K562 (cell line): ENCODE measurements at regions not wholly inside any gene's neighbourhood (a gene's known extent, or its start where the extent isn't known, plus 50 kb on each side); places are given as distances from the start of the nearest gene placed in this dataset.

Experiments used
- ATAC-seq: fragments of 200-7000 bp; cut with Tn5 transposase; 3 replicates; pipeline ENCODE4 v1.9.1; 2020; ENCODE audit warnings: moderate library complexity
- BruUV-seq: library from RNA; stranded (reverse); fragments of 400-500 nt; replicated peaks from 2 replicates; lab custom pipeline; 2021; lab: Mats Ljungman, UMichigan
- CTCF ChIA-PET: fragments of 300-600 bp; formaldehyde crosslinking; extraction: SDS; loops from one replicate; lab custom pipeline; 2021; ENCODE audit warnings: low intra/inter-chr PET ratio; lab: Yijun Ruan, JAX
- POLR2A ChIA-PET: fragments of 300-600, 350-650 bp; sonication (Branson Sonifier 250); formaldehyde crosslinking; extraction: SDS; loops from one replicate; lab custom pipeline; 2021; ENCODE audit warnings: antibody characterized with exemption, inconsistent platforms; lab: Yijun Ruan, JAX
- DNase-seq, 4 experiments: peaks; one replicate each; pipeline versions ENCODE4 v3.0.0 to v3.0.0-alpha.2; 2011 to 2018; ENCODE audit warnings: low spot score in 3 of 4, mixed read lengths in 3 of 4; ENCODE audit errors: extremely low read depth in 1 of 4
- FAIRE-seq: peaks from 2 replicates; lab custom pipeline; 2011; peaks lifted over from hg19 to GRCh38; lab: Jason Lieb, UNC
- H2AFZ ChIP-seq: 2 replicates; pipeline ENCODE4 v1.6.0; 2011; ENCODE audit warnings: low read depth, low read length, control low read depth, inconsistent platforms
- H3K27ac ChIP-seq: fragments of 200-600 bp; 3 replicates; pipeline ENCODE4 v1.8.0; 2011; ENCODE audit warnings: low read depth, mild to moderate bottlenecking, control low read depth, inconsistent platforms, low read length, moderate library complexity, mixed read lengths; ENCODE audit errors: extremely low read depth
- H3K27me3 ChIP-seq, 2 experiments: fragments of 300-600 bp in 1 of 2; 2 replicates in 1 of 2; 3 replicates in 1 of 2; pipeline versions ENCODE4 v1.6.0 to v1.8.0; 2011; ENCODE audit warnings: inconsistent platforms in 2 of 2, low read length in 2 of 2, mild to moderate bottlenecking in 1 of 2, mixed read lengths in 1 of 2, moderate library complexity in 1 of 2; ENCODE audit not compliant: control insufficient read depth in 2 of 2, insufficient read depth in 2 of 2
- H3K36me3 ChIP-seq: fragments of 300-600 bp; 3 replicates; pipeline ENCODE4 v1.8.0; 2011; ENCODE audit warnings: mild to moderate bottlenecking, low read length, inconsistent platforms; ENCODE audit not compliant: control insufficient read depth, insufficient read depth
- H3K4me1 ChIP-seq, 2 experiments: fragments of 200-600 bp in 1 of 2; replicated peaks in 1 of 2; 2 replicates in 1 of 2; 3 replicates in 1 of 2; pipeline versions ENCODE4 v1.5.1 to v1.8.0; 2011; ENCODE audit warnings: inconsistent platforms in 2 of 2, low read length in 2 of 2, mild to moderate bottlenecking in 1 of 2, mixed read lengths in 1 of 2, moderate library complexity in 1 of 2; ENCODE audit not compliant: control insufficient read depth in 2 of 2, insufficient read depth in 2 of 2
- H3K4me2 ChIP-seq: 2 replicates; pipeline ENCODE4 v1.6.1; 2011; ENCODE audit warnings: low read length, control low read depth, inconsistent platforms, mixed read lengths; ENCODE audit not compliant: insufficient read depth
- H3K4me3 ChIP-seq: fragments of 200-600 bp; sonication (generic), shearing (Covaris generic); 2 replicates; pipeline ENCODE4 v1.5.1; 2016; ENCODE audit warnings: control low read depth, inconsistent platforms
- H3K79me2 ChIP-seq: fragments of 200-600 bp; 3 replicates; pipeline ENCODE4 v1.8.0; 2011; ENCODE audit warnings: low read length, inconsistent platforms; ENCODE audit not compliant: control insufficient read depth, insufficient read depth
- H3K9ac ChIP-seq, 2 experiments: 2 replicates each; pipeline versions ENCODE4 v1.6.0 to v1.6.1; 2011; ENCODE audit warnings: low read depth in 2 of 2, low read length in 2 of 2, control low read depth in 1 of 2, inconsistent platforms in 1 of 2, mild to moderate bottlenecking in 1 of 2, mixed read lengths in 1 of 2; ENCODE audit not compliant: insufficient read depth in 1 of 2
- H3K9me1 ChIP-seq: one replicate; pipeline ENCODE4 v1.6.0; 2011; ENCODE audit warnings: inconsistent platforms, mild to moderate bottlenecking, low read length, moderate library complexity; ENCODE audit not compliant: control insufficient read depth, insufficient read depth
- H3K9me3 ChIP-seq: replicated peaks from 2 replicates; pipeline ENCODE4 v1.5.1; 2011; ENCODE audit warnings: low read depth, low read length, inconsistent platforms; ENCODE audit not compliant: control insufficient read depth, insufficient read depth
- H4K20me1 ChIP-seq: replicated peaks from 2 replicates; pipeline ENCODE4 v1.6.1; 2011; ENCODE audit warnings: low read length, inconsistent platforms, mixed read lengths; ENCODE audit not compliant: control insufficient read depth, insufficient read depth
- CHCHD3 ChIP-seq: fragments of 250-450 bp; sonication (Bioruptor Pico); IDR thresholded peaks from 2 replicates; pipeline ENCODE4 v2.1.2; 2022; ENCODE audit warnings: mild to moderate bottlenecking
- ETS2 ChIP-seq: IDR thresholded peaks from 2 replicates; pipeline ENCODE4 v1.6.1; 2016; ENCODE audit warnings: borderline replicate concordance, missing genetic modification characterization, mild to moderate bottlenecking, moderate library complexity, missing compliant biosample characterization; ENCODE audit not compliant: poor library complexity, severe bottlenecking
- MCM2 ChIP-seq: fragments of 450-650 bp; IDR thresholded peaks from 2 replicates; pipeline ENCODE4 v1.6.1; 2017; ENCODE audit warnings: low read depth, mild to moderate bottlenecking
- MCM7 ChIP-seq, 2 experiments: fragments of 450-650 bp; IDR thresholded peaks; 2 replicates each; pipeline ENCODE4 v1.6.1; 2016 to 2018
- MEF2A ChIP-seq: IDR thresholded peaks from 2 replicates; pipeline ENCODE4 v1.6.1; 2011; ENCODE audit warnings: low read depth, mild to moderate bottlenecking, low read length, moderate library complexity; ENCODE audit not compliant: control insufficient read depth
- MEIS2 ChIP-seq: fragments of 450-650 bp; IDR thresholded peaks from 2 replicates; pipeline ENCODE4 v1.6.1; 2014; ENCODE audit warnings: mild to moderate bottlenecking; ENCODE audit not compliant: partially characterized antibody
- NFE2L1 ChIP-seq: fragments of 450-650 bp; IDR thresholded peaks from 2 replicates; pipeline ENCODE4 v1.6.1; 2016; ENCODE audit warnings: missing genetic modification characterization, low read depth, mild to moderate bottlenecking, missing compliant biosample characterization, moderate library complexity, borderline replicate concordance
- SIN3B ChIP-seq: fragments of 450-650 bp; IDR thresholded peaks from 2 replicates; pipeline ENCODE4 v1.6.1; 2017; ENCODE audit warnings: low read depth, mild to moderate bottlenecking, moderate library complexity
- SLC30A9 ChIP-seq: fragments of 250-450 bp; sonication (Bioruptor Pico); IDR thresholded peaks from 2 replicates; pipeline ENCODE4 v1.8.0; 2022; ENCODE audit warnings: mild to moderate bottlenecking, moderate library complexity
- SREBF2 ChIP-seq: sonication (generic); formaldehyde crosslinking; IDR thresholded peaks from 2 replicates; pipeline ENCODE4 v1.4.0; 2020; ENCODE audit warnings: mild to moderate bottlenecking, missing genetic modification reagents
- SRF ChIP-seq, 2 experiments: fragments of 250-450, 450-650 bp in 1 of 2; sonication (Bioruptor Pico) in 1 of 2; sonication (generic) in 1 of 2; formaldehyde crosslinking; IDR thresholded peaks; 2 replicates each; pipeline versions ENCODE4 v1.5.0 to v1.5.1; 2020 to 2022; ENCODE audit warnings: mild to moderate bottlenecking in 1 of 2, missing genetic modification reagents in 1 of 2
- SUPT5H ChIP-seq: fragments of 450-650 bp; IDR thresholded peaks from 2 replicates; pipeline ENCODE4 v1.6.1; 2016
- ZMIZ1 ChIP-seq, 2 experiments: fragments of 150-350 bp in 1 of 2; IDR thresholded peaks; 2 replicates each; pipeline ENCODE4 v1.6.1; 2012 to 2016; ENCODE audit warnings: low read depth in 2 of 2, low read length in 2 of 2, mild to moderate bottlenecking in 1 of 2, moderate library complexity in 1 of 2
- ZNF12 ChIP-seq: sonication (generic); formaldehyde crosslinking; IDR thresholded peaks from 2 replicates; pipeline ENCODE4 v1.4.0; 2020; ENCODE audit warnings: mild to moderate bottlenecking, missing genetic modification reagents
- ZNF280A ChIP-seq: fragments of 450-650 bp; IDR thresholded peaks from 2 replicates; pipeline ENCODE4 v1.6.1; 2018; ENCODE audit warnings: mild to moderate bottlenecking, low read depth; ENCODE audit not compliant: partially characterized antibody
- in situ Hi-C: fragments of 300-500 bp; cut with MboI; formaldehyde crosslinking; loops from 4 replicates; pipeline ENCODE4 v1.15.0; 2018; ENCODE audit warnings: inconsistent platforms, mixed read lengths
- intact Hi-C: fragments of 100-400 bp; cut with micrococcal nuclease; formaldehyde crosslinking; loops from 2 replicates; pipeline ENCODE4 v1.14.2; 2022

GRCh38 chr4:160724063-160724462 lies 1439.7 kb downstream of the FSTL5 start:
- no peak overlapping the region for H3K9ac ChIP-seq
- intact Hi-C loops = no loop called here
- no peak overlapping the region for H3K4me3 ChIP-seq
- no peaks in the 10 kb centered on the region for H3K27me3 ChIP-seq
- POLR2A ChIA-PET = no interaction called here
- H3K9me3 ChIP-seq = no peaks in the 10 kb centered on the region
- no peak overlapping the region for H3K4me2 ChIP-seq
- H4K20me1 ChIP-seq = no peaks in the 10 kb centered on the region
- no peaks in the 10 kb centered on the region for H3K79me2 ChIP-seq
- no peak overlapping the region for H3K27ac ChIP-seq
- TF ChIP-seq CHCHD3 (CRISPR knock-in tag) = no peak
- TF ChIP-seq MEF2A = no peak
- TF ChIP-seq MCM2 = no peak
- no peak for TF ChIP-seq SUPT5H
- no peak for TF ChIP-seq NFE2L1 (tag)
- TF ChIP-seq MCM7 (IDR thresholded peaks at IDR 0.05) = no peak
- TF ChIP-seq ZMIZ1 (IDR thresholded peaks at IDR 0.05; ENCODE audit: low read depth in 2 of 2, low read length in 2 of 2) = no peak
- TF ChIP-seq SRF (CRISPR knock-in tag; IDR thresholded peaks at IDR 0.05) = no peak
- no peak for TF ChIP-seq MEIS2
- TF ChIP-seq ZNF280A = no peak
- no peak for TF ChIP-seq SLC30A9 (CRISPR knock-in tag)
- no peak for TF ChIP-seq ETS2 (tag)
- TF ChIP-seq SREBF2 (CRISPR knock-in tag) = no peak
- no peak for TF ChIP-seq SIN3B
- TF ChIP-seq ZNF12 = no peak
- in situ Hi-C loops = no loop called here
- ATAC-seq = no peak
- no peak for FAIRE-seq
- no TSS peak for BruUV-seq
- no peak overlapping the region for H2AFZ ChIP-seq
- no peak for DNase-seq
- no peaks in the 10 kb centered on the region for H3K9me1 ChIP-seq
- CTCF ChIA-PET = no interaction called here
- no peaks in the 10 kb centered on the region for H3K4me1 ChIP-seq
- H3K36me3 ChIP-seq = no peaks in the 10 kb centered on the region
